OCI-LY3 (cell line): ENCODE measurements at regions not wholly inside any gene's neighbourhood (a gene's known extent, or its start where the extent isn't known, plus 50 kb on each side); places are given as distances from the start of the nearest gene placed in this dataset.

ENCODE experiments used
- H2AFZ ChIP-seq: fragments of 200-600, 300-600 bp; shearing (Covaris generic); 2 replicates; pipeline ENCODE4 v1.6.0; 2014; ENCODE audit warnings: antibody characterized with exemption, low read depth, low read length
- H3K27ac ChIP-seq: fragments of 200-600, 300-600 bp; sonication (generic); 2 replicates; pipeline ENCODE4 v1.5.1; 2014; ENCODE audit warnings: mild to moderate bottlenecking, low read length, moderate library complexity, mixed read lengths
- H3K27me3 ChIP-seq: fragments of 200-600, 300-600 bp; sonication (generic); 2 replicates; pipeline ENCODE4 v1.6.1; 2014; ENCODE audit warnings: low read depth, low read length, mixed read lengths
- H3K36me3 ChIP-seq: fragments of 200-600, 300-600 bp; sonication (generic); replicated peaks from 2 replicates; pipeline ENCODE3; 2014; ENCODE audit warnings: low read depth, low read length, mixed read lengths
- H3K4me1 ChIP-seq: fragments of 300-600, 200-600 bp; sonication (generic); 2 replicates; pipeline ENCODE4 v1.6.1; 2014; ENCODE audit warnings: low read length, mixed read lengths
- H3K4me2 ChIP-seq: fragments of 200-600, 300-600 bp; sonication (generic); 2 replicates; pipeline ENCODE4 v1.6.1; 2014; ENCODE audit warnings: low read length, mixed read lengths
- H3K4me3 ChIP-seq: fragments of 300-600, 200-600 bp; sonication (generic); 2 replicates; pipeline ENCODE4 v1.5.1; 2014; ENCODE audit warnings: antibody characterized with exemption, mild to moderate bottlenecking, low read length, moderate library complexity
- H3K79me2 ChIP-seq: fragments of 300-600, 200-600 bp; shearing (Covaris generic); 2 replicates; pipeline ENCODE4 v1.6.1; 2014; ENCODE audit warnings: mild to moderate bottlenecking, low read length, mixed read lengths
- H3K9ac ChIP-seq: fragments of 300-600, 200-600 bp; shearing (Covaris generic); 2 replicates; pipeline ENCODE4 v1.6.0; 2014; ENCODE audit warnings: mild to moderate bottlenecking, low read length, moderate library complexity
- H3K9me3 ChIP-seq: fragments of 200-600, 300-600 bp; shearing (Covaris generic); 2 replicates; pipeline ENCODE4 v1.6.1; 2014; ENCODE audit warnings: low read length, mixed read lengths; ENCODE audit not compliant: insufficient read depth
- H4K20me1 ChIP-seq: fragments of 200-600, 300-600 bp; sonication (generic); 2 replicates; pipeline ENCODE4 v1.6.1; 2016; ENCODE audit warnings: low read length, mixed read lengths; ENCODE audit not compliant: insufficient read depth
- EZH2phosphoT487 ChIP-seq: fragments of 200-600 bp; shearing (Covaris generic); IDR thresholded peaks from 2 replicates; pipeline ENCODE4 v1.6.1; 2018; ENCODE audit warnings: antibody characterized with exemption, mixed run types, low read depth
- TF ChIP-seq, protein P1 (sequence below): fragments of 200-600, 300-600 bp; sonication (generic); IDR thresholded peaks from 2 replicates; pipeline ENCODE4 v1.5.1; 2014; ENCODE audit warnings: antibody characterized with exemption, low read length, low read depth

DNA sequence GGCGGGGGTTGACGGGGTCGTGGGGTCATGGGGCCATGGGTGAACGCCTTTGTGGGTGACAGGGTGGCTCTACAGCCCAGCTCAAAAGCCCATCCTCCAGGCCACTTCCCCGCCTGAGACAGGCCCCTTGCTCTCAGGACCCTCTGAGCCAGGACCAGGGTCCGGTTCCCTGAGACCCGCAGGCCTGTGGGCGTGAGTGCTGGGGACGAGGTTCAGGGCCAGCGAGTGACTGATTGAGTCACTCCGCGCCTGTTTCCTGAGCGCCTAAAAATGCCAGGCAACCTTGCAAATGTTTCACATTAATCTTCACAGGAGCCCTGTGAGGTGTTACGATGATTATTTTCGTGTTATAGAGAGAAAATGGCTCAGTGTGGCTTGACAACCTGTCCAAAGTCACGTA lies 97.8 kb downstream of the ZNF674 start:
- H3K4me2 ChIP-seq, result peak overlapping the region; percentile 88
- peak overlapping the region; percentile 98 for H3K4me3 ChIP-seq
- H3K27me3 ChIP-seq, result no peaks in the 10 kb centered on the region
- TF ChIP-seq, protein P1, sequence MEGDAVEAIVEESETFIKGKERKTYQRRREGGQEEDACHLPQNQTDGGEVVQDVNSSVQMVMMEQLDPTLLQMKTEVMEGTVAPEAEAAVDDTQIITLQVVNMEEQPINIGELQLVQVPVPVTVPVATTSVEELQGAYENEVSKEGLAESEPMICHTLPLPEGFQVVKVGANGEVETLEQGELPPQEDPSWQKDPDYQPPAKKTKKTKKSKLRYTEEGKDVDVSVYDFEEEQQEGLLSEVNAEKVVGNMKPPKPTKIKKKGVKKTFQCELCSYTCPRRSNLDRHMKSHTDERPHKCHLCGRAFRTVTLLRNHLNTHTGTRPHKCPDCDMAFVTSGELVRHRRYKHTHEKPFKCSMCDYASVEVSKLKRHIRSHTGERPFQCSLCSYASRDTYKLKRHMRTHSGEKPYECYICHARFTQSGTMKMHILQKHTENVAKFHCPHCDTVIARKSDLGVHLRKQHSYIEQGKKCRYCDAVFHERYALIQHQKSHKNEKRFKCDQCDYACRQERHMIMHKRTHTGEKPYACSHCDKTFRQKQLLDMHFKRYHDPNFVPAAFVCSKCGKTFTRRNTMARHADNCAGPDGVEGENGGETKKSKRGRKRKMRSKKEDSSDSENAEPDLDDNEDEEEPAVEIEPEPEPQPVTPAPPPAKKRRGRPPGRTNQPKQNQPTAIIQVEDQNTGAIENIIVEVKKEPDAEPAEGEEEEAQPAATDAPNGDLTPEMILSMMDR, result no peak
- no peak for TF ChIP-seq EZH2phosphoT487
- H3K9ac ChIP-seq, result peak overlapping the region; percentile 97
- peaks cover 10% of the 10 kb centered on the region for H3K79me2 ChIP-seq
- no peaks in the 10 kb centered on the region for H4K20me1 ChIP-seq
- peak overlapping the region; percentile 21; the same call in 1 of the 2 replicates for H3K27ac ChIP-seq
- peaks cover 8% of the 10 kb centered on the region for H3K4me1 ChIP-seq
- no peak overlapping the region for H2AFZ ChIP-seq
- H3K9me3 ChIP-seq, result no peaks in the 10 kb centered on the region
- no peaks in the 10 kb centered on the region for H3K36me3 ChIP-seq

DNA sequence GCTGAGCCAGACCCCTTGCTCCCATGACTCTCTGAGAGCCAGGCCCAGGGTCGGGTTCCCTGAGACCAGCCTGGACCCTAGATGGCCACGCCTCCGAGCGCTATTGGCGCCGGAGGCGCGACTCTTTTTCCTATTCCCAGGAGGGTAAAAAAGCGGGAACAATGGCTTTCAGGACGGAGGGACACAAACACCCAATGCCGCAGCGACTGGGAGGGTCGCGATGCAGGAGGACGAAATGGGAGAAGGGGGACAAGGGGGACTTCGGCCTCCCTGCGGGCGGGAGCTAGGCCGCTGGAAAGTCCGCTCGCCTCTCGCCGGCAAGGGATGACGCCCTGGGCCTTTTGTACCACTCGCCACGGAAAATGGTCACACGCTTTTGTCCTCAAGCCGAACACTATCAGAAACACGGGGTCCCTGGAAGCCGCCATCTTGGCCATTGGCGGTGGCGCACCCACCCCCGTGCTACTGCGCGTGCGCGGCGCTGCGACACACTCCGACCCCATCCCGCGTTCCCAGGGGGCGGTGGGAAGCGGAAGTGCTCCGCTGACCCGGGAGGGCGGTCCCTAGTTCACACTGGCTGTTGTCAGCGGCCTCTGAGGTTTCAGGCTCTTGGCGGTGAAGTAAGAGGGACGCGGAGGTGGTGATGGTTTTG lies 98.4 kb downstream of the ZNF674 start:
- H3K9ac ChIP-seq, result peak overlapping the region; percentile 97
- no peaks in the 10 kb centered on the region for H4K20me1 ChIP-seq
- H3K4me3 ChIP-seq, result peak overlapping the region; percentile 98
- H3K79me2 ChIP-seq, result peaks cover 10% of the 10 kb centered on the region
- no peaks in the 10 kb centered on the region for H3K36me3 ChIP-seq
- peaks cover 8% of the 10 kb centered on the region for H3K4me1 ChIP-seq
- peak overlapping the region; percentile 93 for H3K4me2 ChIP-seq
- H3K27ac ChIP-seq, result peak overlapping the region; percentile 43; the same call in 1 of the 2 replicates
- H3K27me3 ChIP-seq, result no peaks in the 10 kb centered on the region
- no peaks in the 10 kb centered on the region for H3K9me3 ChIP-seq
- H2AFZ ChIP-seq, result peak overlapping the region; percentile 88; the same call in 1 of the 2 replicates
- TF ChIP-seq, protein P1, result no peak
- TF ChIP-seq EZH2phosphoT487, result no peak

DNA sequence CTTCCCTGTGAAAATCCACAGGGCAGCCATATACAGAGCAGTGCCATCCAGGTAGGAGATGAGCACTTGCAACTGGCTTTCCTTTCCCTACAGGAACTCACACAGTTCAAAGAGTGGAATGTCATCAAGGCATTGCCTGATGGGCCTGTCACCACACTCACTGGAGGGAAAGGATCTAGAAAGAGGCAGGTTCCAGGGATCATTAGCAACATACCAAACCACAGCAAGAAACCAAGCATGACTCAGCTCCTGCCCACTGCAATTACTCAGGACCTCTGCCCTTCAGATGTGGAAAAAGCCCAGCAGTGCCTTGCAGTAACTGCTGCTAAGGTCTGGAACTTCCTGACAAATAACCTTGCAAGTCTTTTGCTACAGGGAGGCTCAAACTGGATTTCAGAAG lies 101.2 kb downstream of the ZNF674 start:
- H3K27ac ChIP-seq, result no peak overlapping the region
- no peak overlapping the region for H3K4me2 ChIP-seq
- H3K9me3 ChIP-seq, result no peaks in the 10 kb centered on the region
- TF ChIP-seq, protein P1, result no peak
- H4K20me1 ChIP-seq, result no peaks in the 10 kb centered on the region
- no peak overlapping the region for H3K4me3 ChIP-seq
- peaks cover 8% of the 10 kb centered on the region for H3K4me1 ChIP-seq
- H3K9ac ChIP-seq, result no peak overlapping the region
- H3K79me2 ChIP-seq, result peaks cover 10% of the 10 kb centered on the region
- H3K27me3 ChIP-seq, result no peaks in the 10 kb centered on the region
- H3K36me3 ChIP-seq, result no peaks in the 10 kb centered on the region
- H2AFZ ChIP-seq, result no peak overlapping the region

DNA sequence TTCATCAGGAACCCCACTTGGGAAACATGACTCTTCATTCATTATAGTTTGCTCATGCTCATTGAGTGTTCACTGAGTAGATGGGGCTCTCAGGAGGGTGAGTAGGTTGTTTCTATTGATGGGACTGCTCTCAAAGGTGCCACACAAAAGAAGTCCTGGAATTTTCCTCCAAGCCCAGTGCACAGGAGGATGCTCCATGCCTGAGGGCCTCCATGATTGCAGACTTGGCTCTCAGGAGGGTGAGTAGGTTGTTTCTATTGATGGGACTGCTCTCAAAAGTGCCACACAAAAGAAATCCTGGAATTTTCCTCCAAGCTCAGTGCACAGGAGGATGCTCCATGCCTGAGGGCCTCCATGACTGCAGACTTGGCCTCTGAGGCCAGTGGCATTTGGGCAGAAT lies 108.5 kb downstream of the ZNF674 start:
- Histone ChIP-seq H3K27ac (no peak overlapping the region), H4K20me1 (no peaks in the 10 kb centered on the region), H3K4me1 (no peaks in the 10 kb centered on the region), H2AFZ (no peak overlapping the region), H3K9me3 (no peaks in the 10 kb centered on the region), H3K4me2 (no peak overlapping the region), H3K36me3 (no peaks in the 10 kb centered on the region), H3K27me3 (no peaks in the 10 kb centered on the region), H3K79me2 (no peaks in the 10 kb centered on the region), H3K9ac (no peak overlapping the region), H3K4me3 (no peak overlapping the region)
- no peak for TF ChIP-seq EZH2phosphoT487
- TF ChIP-seq, protein P1, result no peak
